CD4-positive, alpha-beta T cell (primary cell): ENCODE measurements at regions not wholly inside any gene's neighbourhood (a gene's known extent, or its start where the extent isn't known, plus 50 kb on each side); places are given as distances from the start of the nearest gene placed in this dataset.

Source experiments
- ATAC-seq: fragments of 200-7000 bp; cut with Tn5 transposase; one replicate; pipeline ENCODE4 v1.10.0; 2022; ENCODE audit warnings: mild to moderate bottlenecking; ENCODE audit not compliant: poor library complexity
- CTCF ChIA-PET: fragments of 350-600 bp; sonication (Branson Sonifier 250); formaldehyde crosslinking; loops from one replicate; lab custom pipeline; 2021; ENCODE audit warnings: antibody characterized with exemption, inconsistent platforms; lab: Charles Lee
- POLR2A ChIA-PET: fragments of 350-600 bp; sonication (Branson Sonifier 250); formaldehyde crosslinking; loops from one replicate; lab custom pipeline; 2021; ENCODE audit warnings: antibody characterized with exemption, inconsistent platforms; lab: Charles Lee
- DNase-seq, 14 experiments: peaks; one replicate each; pipeline ENCODE4 v3.0.0-alpha.2; 2013 to 2020; ENCODE audit warnings: mixed read lengths in 2 of 14
- H3K27ac ChIP-seq, 2 donors: one replicate each; pipeline versions ENCODE4 v1.5.1 to v1.7.0; 2013; ENCODE audit warnings: low read length in 2 of 2, low read depth in 1 of 2, mild to moderate bottlenecking in 1 of 2
- H3K27me3 ChIP-seq, 2 experiments: 1 replicate in 1 of 2; 2 replicates in 1 of 2; pipeline versions ENCODE4 v1.6.1 to v1.7.0; 2013; ENCODE audit warnings: low read length in 2 of 2, control low read depth in 1 of 2, mild to moderate bottlenecking in 1 of 2, moderate library complexity in 1 of 2; ENCODE audit not compliant: insufficient read depth in 2 of 2, control insufficient read depth in 1 of 2
- H3K36me3 ChIP-seq: one replicate; pipeline ENCODE4 v1.6.1; 2013; ENCODE audit warnings: low read length, control low read depth; ENCODE audit not compliant: insufficient read depth
- H3K4me1 ChIP-seq: one replicate; pipeline ENCODE4 v1.6.1; 2013; ENCODE audit warnings: low read length, control low read depth; ENCODE audit not compliant: insufficient read depth
- H3K4me3 ChIP-seq: one replicate; pipeline ENCODE4 v1.5.1; 2013; ENCODE audit warnings: mild to moderate bottlenecking, low read length, moderate library complexity
- H3K9me3 ChIP-seq, 2 experiments: 1 replicate in 1 of 2; 2 replicates in 1 of 2; pipeline versions ENCODE4 v1.6.1 to v1.7.0; 2013; ENCODE audit warnings: low read length in 2 of 2, mild to moderate bottlenecking in 2 of 2, control low read depth in 1 of 2, moderate library complexity in 1 of 2; ENCODE audit not compliant: control insufficient read depth in 1 of 2, insufficient read depth in 1 of 2
- H3K27ac Mint-ChIP-seq: one replicate; pipeline ENCODE4 v1.8.0; 2020; ENCODE audit warnings: mixed read lengths
- H3K27me3 Mint-ChIP-seq: one replicate; pipeline ENCODE4 v1.8.0; 2021; ENCODE audit warnings: mixed read lengths
- H3K36me3 Mint-ChIP-seq: one replicate; pipeline ENCODE4 v1.8.0; 2021; ENCODE audit warnings: low read depth, mixed read lengths
- H3K4me1 Mint-ChIP-seq: one replicate; pipeline ENCODE4 v1.8.0; 2021; ENCODE audit warnings: low read depth, mixed read lengths
- H3K4me3 Mint-ChIP-seq: one replicate; pipeline ENCODE4 v1.8.0; 2020; ENCODE audit warnings: mild to moderate bottlenecking, mixed read lengths
- H3K9me3 Mint-ChIP-seq: one replicate; pipeline ENCODE4 v1.8.0; 2020; ENCODE audit warnings: mixed read lengths
- intact Hi-C, 2 experiments: fragments of 100-400 bp; cut with DNase I in 1 of 2; cut with micrococcal nuclease in 1 of 2; formaldehyde crosslinking; loops; one replicate each; pipeline versions ENCODE4 v1.15.1 to v1.9.0; 2023 to 2025; cut with DNase I, micrococcal nuclease
- TF ChIP-seq, protein P1 (sequence below): fragments of 200-600 bp; IDR thresholded peaks from one replicate; pipeline ENCODE4 v1.8.0; 2022; ENCODE audit warnings: antibody characterized with exemption, mild to moderate bottlenecking

DNA sequence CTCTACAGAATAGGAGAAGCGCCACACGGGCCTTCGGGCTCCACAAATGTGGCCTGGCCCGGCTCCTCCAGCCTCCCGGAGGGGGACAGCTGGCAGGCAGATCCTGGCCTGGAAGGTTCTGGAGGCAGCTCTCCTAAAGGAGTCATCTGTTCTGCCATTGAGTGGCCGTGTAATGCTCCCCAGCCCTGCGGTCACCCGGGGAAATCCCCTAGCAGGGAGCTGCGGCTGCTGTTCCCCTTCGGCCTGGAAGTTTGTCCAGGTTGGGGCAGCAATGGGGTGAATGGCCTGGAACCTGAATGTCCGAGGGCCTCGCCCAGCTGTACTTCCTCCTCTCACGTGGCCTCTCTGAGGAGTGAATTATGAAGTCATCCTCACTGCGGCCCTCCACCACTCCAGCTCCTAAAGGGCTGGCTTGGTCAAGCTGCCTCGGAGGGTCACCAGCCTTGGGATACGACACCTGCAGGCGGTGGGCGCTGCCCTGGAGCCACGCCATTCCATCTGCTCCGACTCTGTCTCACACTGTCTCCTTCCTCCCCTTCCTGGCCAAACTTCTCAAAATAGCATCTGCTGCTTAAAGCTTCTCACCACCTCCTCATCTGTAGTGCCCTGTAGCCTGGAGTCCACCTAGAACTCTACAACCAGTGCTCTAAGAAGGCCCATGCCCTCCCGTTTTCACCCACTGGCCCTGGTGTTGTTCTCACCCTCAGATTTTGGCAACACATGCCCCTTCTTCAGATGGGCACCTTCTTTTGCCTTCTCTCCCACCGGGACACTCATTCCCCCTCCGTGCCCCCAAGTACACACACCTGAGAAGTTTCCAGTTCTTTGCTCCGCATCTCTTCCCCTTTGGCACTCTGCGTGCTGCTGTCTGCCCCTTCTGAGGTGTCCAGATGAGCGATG, 54.4 kb upstream of the TMPRSS2 start:
- H3K27me3 ChIP-seq = peaks cover 0 to 12% of the 10 kb centered on the region in 2 experiments
- H3K4me3 Mint-ChIP-seq = no peak overlapping the region
- TF ChIP-seq, protein P1, sequence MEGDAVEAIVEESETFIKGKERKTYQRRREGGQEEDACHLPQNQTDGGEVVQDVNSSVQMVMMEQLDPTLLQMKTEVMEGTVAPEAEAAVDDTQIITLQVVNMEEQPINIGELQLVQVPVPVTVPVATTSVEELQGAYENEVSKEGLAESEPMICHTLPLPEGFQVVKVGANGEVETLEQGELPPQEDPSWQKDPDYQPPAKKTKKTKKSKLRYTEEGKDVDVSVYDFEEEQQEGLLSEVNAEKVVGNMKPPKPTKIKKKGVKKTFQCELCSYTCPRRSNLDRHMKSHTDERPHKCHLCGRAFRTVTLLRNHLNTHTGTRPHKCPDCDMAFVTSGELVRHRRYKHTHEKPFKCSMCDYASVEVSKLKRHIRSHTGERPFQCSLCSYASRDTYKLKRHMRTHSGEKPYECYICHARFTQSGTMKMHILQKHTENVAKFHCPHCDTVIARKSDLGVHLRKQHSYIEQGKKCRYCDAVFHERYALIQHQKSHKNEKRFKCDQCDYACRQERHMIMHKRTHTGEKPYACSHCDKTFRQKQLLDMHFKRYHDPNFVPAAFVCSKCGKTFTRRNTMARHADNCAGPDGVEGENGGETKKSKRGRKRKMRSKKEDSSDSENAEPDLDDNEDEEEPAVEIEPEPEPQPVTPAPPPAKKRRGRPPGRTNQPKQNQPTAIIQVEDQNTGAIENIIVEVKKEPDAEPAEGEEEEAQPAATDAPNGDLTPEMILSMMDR = no peak
- no peaks in the 10 kb centered on the region for H3K36me3 Mint-ChIP-seq
- no peaks in the 10 kb centered on the region for H3K9me3 ChIP-seq
- no peak for ATAC-seq
- peaks cover 22% of the 10 kb centered on the region for H3K27me3 Mint-ChIP-seq
- no peak for DNase-seq
- ChIA-PET CTCF (no interaction called here), POLR2A (no interaction called here)
- no peak overlapping the region for H3K27ac ChIP-seq
- no peaks in the 10 kb centered on the region for H3K9me3 Mint-ChIP-seq
- no peaks in the 10 kb centered on the region for H3K4me1 ChIP-seq
- peaks cover 6% of the 10 kb centered on the region for H3K4me1 Mint-ChIP-seq
- H3K36me3 ChIP-seq = no peaks in the 10 kb centered on the region
- intact Hi-C loops = no loop called here
- H3K27ac Mint-ChIP-seq = no peak overlapping the region
- no peak overlapping the region for H3K4me3 ChIP-seq

DNA sequence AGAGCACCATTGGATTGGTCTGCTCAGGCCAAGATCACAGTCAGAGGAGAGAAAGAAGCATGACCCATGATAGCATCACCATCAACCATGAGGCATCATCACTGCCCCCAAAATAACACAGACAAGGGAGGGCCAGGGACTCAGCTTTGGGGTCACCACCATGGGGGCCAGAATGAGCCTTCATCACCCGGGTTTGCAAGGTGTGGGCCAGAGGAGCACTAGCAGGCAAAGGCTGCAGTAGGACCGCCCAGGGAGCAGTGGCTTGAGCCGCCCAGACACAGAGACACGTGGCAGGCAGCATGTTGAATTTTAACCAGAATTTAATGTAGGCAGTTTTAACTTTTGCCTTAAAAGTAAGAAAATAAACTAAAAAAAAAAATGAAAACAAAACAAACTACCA, 53.7 kb upstream of the TMPRSS2 start:
- peaks cover 6% of the 10 kb centered on the region for H3K4me1 Mint-ChIP-seq
- TF ChIP-seq, protein P1 = no peak
- CTCF ChIA-PET = no interaction called here
- peaks cover 0 to 9% of the 10 kb centered on the region in 2 experiments for H3K27me3 ChIP-seq
- POLR2A ChIA-PET = no interaction called here
- no peak overlapping the region for H3K27ac Mint-ChIP-seq
- H3K4me1 ChIP-seq = no peaks in the 10 kb centered on the region
- peaks cover 22% of the 10 kb centered on the region for H3K27me3 Mint-ChIP-seq
- H3K4me3 Mint-ChIP-seq = no peak overlapping the region
- H3K4me3 ChIP-seq = no peak overlapping the region
- H3K27ac ChIP-seq = no peak overlapping the region
- no peaks in the 10 kb centered on the region for H3K9me3 ChIP-seq
- H3K9me3 Mint-ChIP-seq = no peaks in the 10 kb centered on the region
- intact Hi-C loops = no loop called here
- no peaks in the 10 kb centered on the region for H3K36me3 Mint-ChIP-seq
- DNase-seq = no peak
- ATAC-seq = no peak
- no peaks in the 10 kb centered on the region for H3K36me3 ChIP-seq

GRCh38 chr21:41560661-41561158, 52.8 kb upstream of the TMPRSS2 start:
- CTCF ChIA-PET = no interaction called here
- H3K36me3 Mint-ChIP-seq = no peaks in the 10 kb centered on the region
- peaks cover 17% of the 10 kb centered on the region for H3K27me3 Mint-ChIP-seq

More at GRCh38 chr21:41560661-41561158, 52.8 kb upstream of the TMPRSS2 start:
- H3K4me3 ChIP-seq = no peak overlapping the region
- ATAC-seq (no peak), DNase-seq (no peak)
- no peaks in the 10 kb centered on the region for H3K9me3 ChIP-seq
- TF ChIP-seq, protein P1 = no peak
- no peak overlapping the region for H3K27ac Mint-ChIP-seq
- H3K27ac ChIP-seq = no peak overlapping the region
- POLR2A ChIA-PET = no interaction called here
- H3K4me3 Mint-ChIP-seq = no peak overlapping the region
- no peaks in the 10 kb centered on the region for H3K9me3 Mint-ChIP-seq
- intact Hi-C loops = no loop called here
- H3K36me3 ChIP-seq = no peaks in the 10 kb centered on the region
- H3K4me1 Mint-ChIP-seq = peaks cover 6% of the 10 kb centered on the region
- peaks cover 0 to 7% of the 10 kb centered on the region in 2 experiments for H3K27me3 ChIP-seq
- H3K4me1 ChIP-seq = no peaks in the 10 kb centered on the region
